ENCODE measurements at regions not wholly inside any gene's neighbourhood (a gene's known extent, or its start where the extent isn't known, plus 50 kb on each side); places are given as distances from the start of the nearest gene placed in this dataset.
"Not testable (repeated sequence)": the region's sequence is repeated elsewhere in the genome, so short reads cannot be mapped to it uniquely, and the experiment has no call there.

- CTCF ChIA-PET, result no interaction called here
- POLR2A ChIA-PET, result no interaction called here
Observed at GRCh38 chr9:28999057-28999456, 1425.8 kb upstream of the C9orf72 start.

DNA sequence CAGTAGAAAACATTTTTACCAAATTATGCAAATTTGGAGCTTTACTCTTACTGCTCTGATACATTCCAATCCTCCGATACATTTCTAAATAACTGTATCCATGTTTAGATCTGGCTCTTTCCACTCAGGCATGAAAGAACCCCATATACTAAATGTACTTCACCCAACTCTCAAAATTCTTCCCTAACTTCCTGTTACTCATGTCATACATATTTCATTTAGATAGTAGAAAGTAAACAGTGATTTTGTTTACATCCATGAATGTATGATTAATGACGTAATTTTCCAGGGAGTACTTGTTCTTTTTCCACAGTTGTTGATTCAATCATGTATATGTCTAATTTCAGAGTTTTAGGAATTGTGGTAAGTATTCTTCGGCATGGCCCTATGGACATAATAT, 1426.5 kb upstream of the C9orf72 start:
- ChIA-PET POLR2A (no interaction called here), CTCF (no interaction called here)

DNA sequence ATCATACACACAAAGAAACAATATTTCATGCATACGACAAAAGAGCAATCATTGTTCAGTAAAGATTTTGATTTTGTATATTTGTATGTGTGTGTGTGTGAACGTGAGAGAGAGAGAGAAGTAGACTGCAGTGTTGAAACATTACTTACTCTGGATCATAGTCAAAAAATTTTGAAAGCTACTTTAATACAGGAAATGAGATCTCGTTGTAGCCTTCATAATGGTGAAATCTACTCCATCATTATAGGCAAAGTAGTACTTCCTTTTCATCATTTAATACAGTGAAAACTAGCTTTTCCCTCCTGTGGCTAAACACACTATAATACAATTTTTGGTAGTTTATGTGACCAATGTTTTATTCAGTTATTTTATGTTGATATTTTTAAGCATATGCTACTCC, 1427.7 kb upstream of the C9orf72 start:
- ChIA-PET CTCF (no interaction called here), POLR2A (no interaction called here)

DNA sequence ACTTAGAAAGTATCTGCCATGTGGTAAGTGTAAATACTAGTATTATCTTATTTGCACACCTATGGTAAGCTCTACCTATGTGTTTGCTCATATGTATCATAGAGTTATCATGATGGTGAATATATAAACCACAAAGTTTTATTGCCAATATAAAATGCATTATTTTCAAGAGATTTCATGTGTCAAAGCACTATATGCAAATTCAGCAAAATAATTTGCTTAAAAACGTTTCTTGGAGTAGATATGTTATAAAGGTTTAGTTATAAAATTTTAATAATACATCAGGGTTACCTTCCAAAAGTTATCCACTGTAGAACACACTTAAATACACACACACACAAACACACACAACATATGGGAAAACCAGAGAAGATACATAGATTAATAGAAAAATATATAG, 1431.7 kb upstream of the C9orf72 start:
- ChIA-PET CTCF (no interaction called here), POLR2A (no interaction called here)

GRCh38 chr9:29006628-29007027, 1433.3 kb upstream of the C9orf72 start:
- CTCF ChIA-PET, result no interaction called here
- POLR2A ChIA-PET, result no interaction called here

DNA sequence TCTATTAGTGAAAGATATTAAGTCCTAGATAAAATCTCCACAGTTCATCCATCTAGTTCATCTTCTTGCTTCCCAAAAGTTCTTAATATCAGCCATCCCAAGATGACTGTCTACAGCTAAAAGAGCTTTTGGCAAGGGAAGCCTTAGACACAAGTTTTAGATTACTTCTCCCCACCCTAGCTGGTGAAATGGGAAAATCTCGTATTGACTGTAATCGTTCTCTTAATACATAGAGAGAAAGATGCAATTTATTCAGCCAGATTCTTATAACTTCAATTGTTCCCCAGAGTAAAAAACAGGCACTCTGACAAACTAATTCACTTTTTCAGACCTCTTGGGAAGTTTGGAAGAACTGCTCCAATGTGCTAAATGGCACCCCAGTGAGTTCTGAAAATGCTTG, 1439.6 kb upstream of the C9orf72 start:
- ChIA-PET POLR2A (no interaction called here), CTCF (no interaction called here)

GRCh38 chr9:29021632-29022031, 1448.4 kb upstream of the C9orf72 start:
- CTCF ChIA-PET, result no interaction called here
- POLR2A ChIA-PET, result no interaction called here

DNA sequence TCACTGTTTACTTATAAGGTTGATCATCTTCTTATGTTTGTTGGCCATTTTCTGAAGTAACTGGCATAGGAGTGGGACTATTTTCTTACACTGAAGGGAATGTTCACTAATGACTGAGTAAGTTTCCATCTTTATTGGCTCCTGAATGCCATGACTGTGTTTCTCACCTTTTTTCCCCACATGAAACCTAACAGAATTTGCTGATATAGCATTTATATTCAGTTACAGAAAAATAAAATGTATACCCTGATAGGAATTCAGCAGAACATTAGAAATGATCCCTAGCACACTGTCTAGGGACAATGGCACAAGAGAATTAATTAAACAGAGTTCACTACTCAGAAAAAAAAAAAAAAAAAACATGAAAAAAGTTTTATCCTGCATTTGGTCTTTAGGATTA, 1465.1 kb upstream of the C9orf72 start:
- CTCF ChIA-PET, result no interaction called here
- POLR2A ChIA-PET, result no interaction called here

GRCh38 chr9:29039258-29039657, 1466.0 kb upstream of the C9orf72 start:
- ChIA-PET CTCF (no interaction called here), POLR2A (no interaction called here)

DNA sequence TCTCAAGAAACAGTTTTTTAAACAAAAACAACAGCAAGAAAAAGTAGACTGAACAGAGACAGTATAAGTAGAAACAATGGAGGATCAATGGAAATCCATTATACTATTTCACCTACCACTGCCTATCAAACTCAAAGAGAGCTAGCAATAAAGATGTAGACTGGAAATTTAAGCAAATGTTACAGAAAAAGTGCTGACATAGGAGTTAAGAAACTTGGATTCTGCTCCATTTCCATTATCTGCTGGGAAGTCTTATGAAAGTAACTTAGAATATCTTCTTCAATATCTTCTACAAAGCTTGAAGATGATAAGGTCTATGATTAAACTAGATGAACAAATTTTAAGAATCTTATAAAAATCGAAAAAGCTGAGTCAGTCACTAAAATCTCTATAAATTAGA, 1469.8 kb upstream of the C9orf72 start:
- ChIA-PET POLR2A (no interaction called here), CTCF (no interaction called here)

DNA sequence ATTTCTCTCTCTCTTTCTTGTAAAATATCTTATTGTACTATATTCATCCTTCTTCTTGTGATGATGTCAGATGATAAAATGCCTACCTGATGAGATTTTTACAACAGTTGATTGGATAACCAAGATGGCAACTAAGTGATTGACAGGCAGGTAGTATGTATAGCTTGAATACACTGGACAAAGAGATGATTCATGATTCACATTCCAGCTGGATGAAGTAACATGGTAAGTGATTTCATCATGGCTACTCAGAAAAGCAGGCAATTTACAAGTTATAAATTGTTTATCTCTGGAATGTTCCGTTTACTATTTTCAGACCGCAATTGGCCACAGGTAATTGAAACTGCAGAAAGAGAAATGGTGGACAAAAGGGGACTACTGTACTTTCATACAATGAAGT, 1471.7 kb upstream of the C9orf72 start:
- CTCF ChIA-PET, result no interaction called here
- POLR2A ChIA-PET, result no interaction called here

- CTCF ChIA-PET, result no interaction called here
- POLR2A ChIA-PET, result no interaction called here
Observed at GRCh38 chr9:29060041-29060440, 1486.8 kb upstream of the C9orf72 start.

GRCh38 chr9:29062446-29062845, 1489.2 kb upstream of the C9orf72 start:
- ChIA-PET CTCF (no interaction called here), POLR2A (no interaction called here)

- CTCF ChIA-PET, result interaction anchor here (0.7 kb wide), 1 partner anchor 1519 kb away, joined by 4 read pairs; no protein-coding TSS in a partner anchor
- POLR2A ChIA-PET, result no interaction called here
Observed at GRCh38 chr9:29063031-29063430, 1489.8 kb upstream of the C9orf72 start.

DNA sequence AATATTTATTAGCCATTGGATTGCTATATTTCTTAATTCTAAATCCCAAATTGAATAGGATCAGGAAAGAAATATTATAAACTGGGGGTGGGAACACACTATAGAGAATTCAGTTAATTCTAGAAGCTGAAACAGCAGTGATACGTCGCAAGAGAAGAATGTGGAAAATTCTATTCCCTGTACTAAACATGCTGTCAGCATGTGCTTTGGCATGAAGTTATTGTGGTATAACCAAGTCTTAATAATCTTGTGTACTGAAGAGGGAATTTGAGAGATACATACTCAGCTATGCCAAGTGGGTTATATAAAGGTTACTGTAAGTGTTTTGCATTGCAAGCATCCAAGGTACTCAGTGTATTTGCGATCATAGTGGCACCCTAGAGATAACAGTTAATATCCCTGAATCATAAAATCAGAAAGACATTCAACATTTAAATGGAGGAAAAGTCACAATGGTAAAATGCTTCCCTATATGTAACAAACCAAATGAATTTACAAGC, 1492.9 kb upstream of the C9orf72 start:
- ChIA-PET CTCF (no interaction called here), POLR2A (no interaction called here)

DNA sequence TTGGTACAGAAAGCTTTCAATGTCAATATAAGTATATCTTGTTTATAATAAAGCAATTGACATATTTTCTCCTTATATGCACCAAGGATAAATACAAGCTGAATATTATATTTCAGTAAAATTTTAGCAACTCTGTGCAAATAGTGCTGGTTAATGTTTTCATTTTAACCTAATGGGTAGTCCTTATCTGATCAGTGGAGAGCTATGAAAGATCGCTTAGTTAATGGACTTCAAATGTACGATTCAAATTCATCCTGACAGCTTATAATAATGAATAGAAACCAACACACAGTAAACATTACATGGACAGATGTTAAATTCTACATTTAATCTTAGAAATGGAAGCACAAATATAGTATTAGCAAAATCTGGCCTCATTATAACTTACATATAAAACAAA, 1495.2 kb upstream of the C9orf72 start:
- POLR2A ChIA-PET, result no interaction called here

DNA sequence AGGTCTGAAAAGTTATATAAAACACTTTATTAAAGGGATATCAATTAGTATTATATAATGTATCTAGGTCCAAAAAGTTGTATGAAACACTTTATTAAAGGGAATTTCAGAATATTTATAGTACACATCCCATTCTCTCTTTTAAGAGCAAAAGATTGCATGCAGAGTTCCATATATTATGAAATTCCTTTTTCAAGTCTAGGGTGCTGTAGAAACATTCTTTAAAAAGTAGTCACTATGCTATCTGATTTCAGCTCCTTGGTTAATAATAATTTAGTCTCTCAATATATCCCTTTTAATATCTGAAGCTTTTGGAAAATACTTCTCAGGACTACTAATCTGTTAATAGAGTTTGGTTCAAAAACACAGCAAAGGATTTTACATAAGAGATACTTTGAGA, 1496.1 kb upstream of the C9orf72 start:
- POLR2A ChIA-PET, result no interaction called here
- CTCF ChIA-PET, result no interaction called here

More for the DNA sequence above, 1495.2 kb upstream of the C9orf72 start:
- CTCF ChIA-PET, result no interaction called here

- ChIA-PET POLR2A (no interaction called here), CTCF (no interaction called here)
Observed at GRCh38 chr9:29078063-29078666, 1504.9 kb upstream of the C9orf72 start.

- ChIA-PET CTCF (no interaction called here), POLR2A (no interaction called here)
Observed at GRCh38 chr9:29100762-29101161, 1527.5 kb upstream of the C9orf72 start.

DNA sequence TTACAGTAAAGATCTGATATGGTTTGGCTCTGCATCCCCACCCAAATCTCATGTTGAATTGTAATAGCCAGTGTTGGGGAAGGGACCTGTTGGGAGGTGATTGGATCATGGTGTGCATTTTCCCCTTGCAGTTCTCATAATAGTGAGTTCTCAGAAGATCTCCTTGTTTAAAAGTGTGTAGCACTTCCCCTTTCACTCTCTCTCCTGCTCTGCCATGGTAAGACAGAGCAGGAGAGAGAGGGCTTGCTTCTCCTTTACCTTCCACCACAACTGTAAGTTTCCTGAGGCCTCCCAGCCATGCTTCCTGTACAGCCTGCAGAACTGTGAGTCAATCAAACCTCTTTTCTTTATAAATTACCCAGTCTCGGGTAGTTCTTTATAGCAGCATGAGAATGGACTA, 1530.9 kb upstream of the C9orf72 start:
- CTCF ChIA-PET, POLR2A ChIA-PET: not testable (repeated sequence)

DNA sequence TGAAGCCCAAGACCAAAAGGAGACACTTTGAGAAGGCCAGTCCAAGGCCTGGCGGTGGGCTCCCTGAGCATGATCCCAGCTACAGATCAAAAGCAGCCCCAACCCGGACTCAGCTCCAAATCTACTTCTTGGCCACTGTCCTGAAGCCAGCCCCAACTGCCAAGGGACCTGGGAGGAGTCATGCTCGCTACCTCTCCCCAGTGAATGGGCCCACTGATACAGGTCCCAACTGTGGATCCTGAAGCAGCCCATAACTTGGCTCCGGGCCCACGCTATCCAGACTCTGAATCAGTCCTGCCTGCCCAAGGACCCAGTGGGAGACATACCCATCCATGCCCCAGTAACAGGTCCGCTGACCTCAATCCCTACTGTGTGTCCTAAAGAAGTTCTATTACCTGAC, 1545.3 kb upstream of the C9orf72 start:
- ChIA-PET CTCF (no interaction called here), POLR2A (no interaction called here)

GRCh38 chr9:29126783-29127182, 1553.5 kb upstream of the C9orf72 start:
- POLR2A ChIA-PET, result no interaction called here
- CTCF ChIA-PET, result no interaction called here

DNA sequence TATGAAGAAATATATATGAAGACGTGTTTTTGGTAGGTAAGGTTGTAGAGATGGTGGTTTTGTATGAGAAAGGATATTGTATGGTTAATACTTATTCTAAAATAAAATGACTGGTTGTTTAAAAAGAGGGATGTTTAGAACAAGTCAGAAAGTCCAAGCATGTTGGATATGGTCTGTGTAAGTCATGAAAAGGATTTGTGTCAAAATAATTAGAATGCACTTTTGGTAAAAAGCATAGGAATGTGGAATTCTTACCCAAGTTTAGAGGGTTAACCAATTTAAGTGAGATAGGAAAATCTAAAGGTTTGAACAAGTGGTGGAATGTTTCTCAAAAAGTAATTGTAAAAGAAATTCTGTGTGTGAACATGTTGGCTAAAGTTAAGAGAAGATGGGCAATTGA, 1556.5 kb upstream of the C9orf72 start:
- POLR2A ChIA-PET, result no interaction called here
- CTCF ChIA-PET, result no interaction called here
